NCI-H460 (cell line): ENCODE measurements at regions not wholly inside any gene's neighbourhood (a gene's known extent, or its start where the extent isn't known, plus 50 kb on each side); places are given as distances from the start of the nearest gene placed in this dataset.

Source experiments
- DNase-seq: peaks from one replicate; pipeline ENCODE4 v3.0.0-alpha.2; 2016; ENCODE audit warnings: low read depth; ENCODE audit errors: extremely low read depth

- DNase-seq = no peak
Observed at GRCh38 chr12:22740656-22741355, 115.8 kb downstream of the ETNK1 start.

- no peak for DNase-seq
Observed at GRCh38 chr12:22743700-22744099, 118.7 kb downstream of the ETNK1 start.

DNA sequence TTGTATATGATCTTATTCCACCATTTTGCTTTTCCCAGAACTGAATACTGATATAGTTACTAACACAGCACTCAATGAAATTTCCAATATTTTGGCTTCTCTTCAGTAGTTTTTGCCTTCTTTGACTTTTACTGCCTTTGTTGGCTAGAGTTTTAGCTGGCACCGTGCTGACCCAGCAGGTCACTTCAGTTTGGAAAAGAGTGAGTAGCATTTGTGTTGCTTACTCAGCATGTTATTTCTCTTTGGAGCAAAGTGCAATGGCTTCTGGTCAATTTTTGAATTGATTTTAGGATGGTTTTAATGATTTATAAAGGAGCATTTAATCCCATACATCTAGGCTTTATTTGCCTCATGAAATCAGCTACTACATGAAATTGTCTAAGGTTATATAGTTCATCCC lies 119.2 kb downstream of the ETNK1 start:
- no peak for DNase-seq

DNA sequence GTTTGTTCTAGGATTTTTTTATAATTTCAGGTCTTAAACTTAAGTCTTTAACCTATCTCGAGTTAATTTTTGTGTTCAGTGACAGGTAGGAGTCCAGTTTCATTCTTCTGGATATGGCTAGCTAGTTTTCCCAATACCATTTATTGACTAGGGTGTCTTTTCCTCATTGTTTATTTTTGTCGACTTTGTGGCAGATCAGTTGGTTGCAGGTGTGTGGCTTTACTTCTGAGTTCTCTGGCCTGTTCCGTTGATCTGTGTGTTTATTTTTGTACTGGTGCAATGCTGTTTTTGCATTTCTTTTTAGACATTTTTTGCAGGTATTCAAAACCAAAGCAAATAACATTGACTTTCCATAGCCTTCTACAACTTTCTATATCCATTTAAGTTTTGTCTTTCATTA lies 121.7 kb downstream of the ETNK1 start:
- DNase-seq = no peak

GRCh38 chr12:22755629-22756028 lies 130.7 kb downstream of the ETNK1 start:
- no peak for DNase-seq

- DNase-seq = no peak
Observed at GRCh38 chr12:22759769-22760674, 135.1 kb downstream of the ETNK1 start.

DNA sequence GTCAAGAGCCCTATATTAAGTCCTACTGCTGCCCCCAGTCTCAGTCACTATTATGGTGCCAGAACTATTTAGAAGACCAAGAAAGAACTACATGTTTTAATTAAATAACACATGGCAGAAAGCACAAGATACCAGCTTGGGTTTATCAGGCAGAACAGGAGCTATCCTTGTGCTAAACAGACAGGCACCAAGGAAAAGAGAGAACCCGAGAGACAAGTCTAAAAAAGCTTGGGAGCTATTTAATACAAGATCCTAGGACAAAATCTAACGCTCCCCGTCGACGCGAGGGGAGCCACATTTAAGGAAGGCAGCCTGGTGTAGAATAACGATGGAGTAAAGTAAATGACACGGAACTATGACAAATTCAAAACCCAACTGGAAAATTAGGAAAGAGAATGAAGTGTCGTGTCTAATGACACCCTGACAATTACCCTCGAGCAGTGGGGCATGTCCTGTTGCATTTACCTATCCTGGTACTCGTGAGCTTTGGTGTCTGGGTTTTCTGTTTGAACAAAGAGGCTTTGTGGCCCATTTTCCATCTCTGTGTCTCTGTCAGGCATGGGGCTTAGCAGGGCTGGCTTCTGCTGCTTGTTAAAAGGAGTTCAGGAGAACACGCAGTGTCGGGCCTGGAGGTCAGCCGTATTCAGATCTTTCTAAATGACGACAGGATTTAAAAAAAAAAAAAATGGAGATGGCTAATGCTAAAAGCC lies 140.6 kb downstream of the ETNK1 start:
- no peak for DNase-seq

DNA sequence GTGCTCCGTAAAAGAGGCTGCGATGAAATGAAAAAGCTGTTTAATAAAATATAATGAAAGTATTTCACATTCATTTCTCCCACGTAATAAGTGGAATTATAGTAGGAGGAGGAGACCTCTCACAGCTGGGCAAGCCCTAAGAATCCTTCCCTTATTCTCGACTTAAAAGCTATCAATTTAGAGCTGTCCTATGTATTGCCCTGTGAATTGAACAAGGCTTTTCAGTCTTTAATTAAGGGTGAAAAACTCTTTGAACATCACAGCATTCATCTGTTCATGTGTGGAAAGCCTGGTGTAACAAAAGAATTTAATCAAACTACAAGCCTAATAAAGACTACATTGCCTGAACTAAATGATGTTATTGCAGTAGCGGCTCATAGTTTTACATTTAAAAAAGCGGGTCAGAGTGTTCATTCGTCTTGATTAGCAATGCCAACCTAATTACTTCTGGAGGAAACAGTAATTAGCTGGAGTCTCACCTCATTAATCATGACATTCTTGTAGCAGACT lies 142.0 kb downstream of the ETNK1 start:
- DNase-seq = no peak

- DNase-seq = no peak
Observed at GRCh38 chr12:22781339-22781738, 156.4 kb downstream of the ETNK1 start.

DNA sequence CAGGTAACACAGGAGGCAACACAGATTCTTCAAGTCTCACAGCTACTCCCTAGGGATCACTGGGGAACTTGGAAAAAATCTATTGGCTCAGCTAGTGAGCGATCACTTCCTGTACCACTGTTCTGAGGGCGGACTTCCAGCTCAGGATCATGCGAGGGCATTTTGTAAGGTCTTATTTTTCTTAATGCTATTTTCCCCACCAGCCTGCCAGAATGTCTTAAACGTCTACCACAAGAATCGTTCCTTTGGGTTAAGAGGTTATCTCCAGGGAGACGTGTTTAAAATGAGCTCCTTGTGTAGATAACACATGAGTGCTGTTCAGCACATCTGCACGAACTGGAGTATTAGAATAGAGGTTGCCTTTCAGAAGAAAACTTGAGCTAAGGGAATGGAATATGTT lies 162.6 kb downstream of the ETNK1 start:
- no peak for DNase-seq

DNA sequence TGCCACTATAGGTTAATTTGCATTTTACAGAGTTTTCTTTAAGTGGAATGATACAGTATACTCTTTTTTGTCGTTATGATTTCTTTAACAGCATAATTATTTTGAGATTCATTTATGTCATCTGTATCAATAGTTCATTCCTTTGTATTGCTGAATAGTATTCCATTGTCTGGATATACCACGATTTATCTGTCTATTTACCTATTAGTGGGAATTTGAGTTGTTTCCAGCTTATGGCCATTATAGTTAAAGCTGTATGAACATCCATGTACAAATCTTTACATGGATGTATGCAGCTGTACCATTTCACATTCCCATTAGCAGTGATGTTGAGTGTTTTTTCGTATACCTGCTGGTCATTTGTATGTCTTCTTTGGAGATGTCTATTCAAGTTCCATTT lies 163.9 kb downstream of the ETNK1 start:
- no peak for DNase-seq

- no peak for DNase-seq
Observed at GRCh38 chr12:22792138-22792537, 167.2 kb downstream of the ETNK1 start.

GRCh38 chr12:22794017-22794416 lies 169.0 kb downstream of the ETNK1 start:
- no peak for DNase-seq

GRCh38 chr12:22796941-22797630 lies 172.1 kb downstream of the ETNK1 start:
- DNase-seq = no peak

DNA sequence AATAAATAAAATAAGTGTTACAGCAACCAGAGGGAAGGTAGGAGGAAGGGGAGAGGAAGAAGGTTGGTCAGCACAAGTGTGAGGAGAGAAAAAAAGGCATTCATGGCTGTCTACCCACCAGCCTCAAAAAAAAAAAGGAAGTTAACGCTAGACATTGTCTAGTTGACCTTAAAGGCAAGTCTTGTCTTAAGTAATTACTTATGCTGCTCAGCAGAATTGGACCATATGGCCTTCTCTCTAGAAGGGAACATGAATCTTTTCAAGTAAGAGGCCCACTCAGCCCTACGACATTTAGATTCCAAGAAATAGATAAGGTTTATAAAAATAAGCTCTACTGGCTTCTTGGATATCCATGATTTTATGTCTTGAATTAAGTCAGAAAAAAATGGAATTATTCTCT lies 172.7 kb downstream of the ETNK1 start:
- DNase-seq = no peak

DNA sequence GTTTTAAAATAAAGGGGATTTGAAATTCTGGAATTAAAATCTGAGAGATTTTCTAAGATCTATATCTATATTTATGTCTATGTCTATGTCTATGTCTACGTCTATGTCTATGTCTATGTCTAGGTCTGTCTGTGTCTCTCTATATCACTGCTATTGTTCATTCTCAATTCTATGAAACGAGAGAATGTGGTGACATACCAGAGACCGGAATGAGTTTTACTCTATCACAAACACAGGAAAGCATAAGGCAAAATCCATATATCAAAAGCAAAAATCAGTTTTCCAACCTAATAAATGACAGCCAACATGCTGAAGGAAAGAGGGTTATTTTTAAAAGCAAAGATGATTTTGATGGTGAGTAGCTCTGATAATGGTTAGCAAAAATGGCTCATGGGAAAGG lies 173.1 kb downstream of the ETNK1 start:
- no peak for DNase-seq

DNA sequence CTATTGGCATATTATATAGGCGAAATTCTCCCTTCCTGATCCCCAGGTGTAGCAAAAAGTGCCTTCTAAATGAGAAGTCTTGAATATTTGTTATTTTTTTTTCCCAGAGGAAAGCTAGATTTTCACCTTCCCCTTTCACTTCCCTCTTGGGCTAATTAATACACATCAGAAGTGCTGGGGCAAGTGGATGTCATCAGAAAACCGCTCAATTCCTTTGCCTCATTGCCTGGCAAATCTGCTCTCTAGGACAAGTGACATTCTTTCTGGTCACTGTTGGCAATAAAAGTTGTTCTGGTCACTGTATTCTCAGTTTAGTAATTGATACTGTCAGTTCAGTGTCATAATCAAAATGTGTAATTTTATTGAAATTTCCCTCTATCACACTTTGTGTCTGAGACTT lies 174.5 kb downstream of the ETNK1 start:
- DNase-seq = no peak

GRCh38 chr12:22800332-22800731 lies 175.4 kb downstream of the ETNK1 start:
- DNase-seq = no peak

- no peak for DNase-seq
Observed at GRCh38 chr12:22802883-22803630, 178.1 kb downstream of the ETNK1 start.

DNA sequence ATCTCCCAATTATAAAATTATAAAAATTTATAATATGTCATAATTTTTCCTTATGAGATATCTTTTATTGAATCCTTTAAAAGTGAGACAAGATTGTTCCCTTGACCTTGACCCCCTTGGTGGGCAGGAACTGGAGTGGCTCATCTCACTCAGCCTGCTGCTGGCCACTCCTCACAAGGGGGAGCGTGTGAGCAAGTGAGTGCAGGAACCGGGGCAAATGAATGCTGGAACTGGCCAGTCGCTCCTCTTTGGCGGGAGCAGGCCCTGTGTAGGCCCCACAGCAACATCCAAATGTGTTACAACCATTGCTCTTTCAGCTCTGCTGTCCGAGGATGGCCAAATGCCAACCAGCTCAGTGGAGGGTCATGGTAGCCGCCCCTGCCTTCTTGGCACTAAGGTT lies 178.8 kb downstream of the ETNK1 start:
- DNase-seq = no peak
